Hepatocyte (in vitro differentiated cells): ENCODE measurements at regions not wholly inside any gene's neighbourhood (a gene's known extent, or its start where the extent isn't known, plus 50 kb on each side); places are given as distances from the start of the nearest gene placed in this dataset.

ENCODE experiments used
- DNase-seq: peaks from one replicate; pipeline ENCODE4 v3.0.0-alpha.2; 2016; ENCODE audit warnings: low spot score
- H2AFZ ChIP-seq: fragments of 200-600 bp; sonication (generic); 2 replicates; pipeline ENCODE4 v1.6.0; 2016; ENCODE audit warnings: antibody characterized with exemption, mild to moderate bottlenecking
- H3K27ac ChIP-seq: fragments of 200-600 bp; sonication (generic); 2 replicates; pipeline ENCODE4 v1.5.1; 2016; ENCODE audit warnings: mild to moderate bottlenecking
- H3K27me3 ChIP-seq: fragments of 200-600 bp; sonication (generic); 2 replicates; pipeline ENCODE4 v1.6.1; 2016
- H3K36me3 ChIP-seq: fragments of 200-600 bp; sonication (generic); replicated peaks from 2 replicates; pipeline ENCODE4 v1.5.1; 2016; ENCODE audit warnings: low read depth; ENCODE audit not compliant: insufficient read depth
- H3K4me1 ChIP-seq: fragments of 200-600 bp; sonication (generic); 2 replicates; pipeline ENCODE4 v1.5.1; 2016; ENCODE audit warnings: mild to moderate bottlenecking, moderate library complexity; ENCODE audit not compliant: insufficient read depth
- H3K4me2 ChIP-seq: fragments of 200-600 bp; sonication (generic); 2 replicates; pipeline ENCODE4 v1.6.0; 2016
- H3K4me3 ChIP-seq: fragments of 200-600 bp; sonication (generic); 2 replicates; pipeline ENCODE4 v1.5.1; 2016; ENCODE audit warnings: mild to moderate bottlenecking
- H3K79me2 ChIP-seq: fragments of 200-600 bp; sonication (generic); 2 replicates; pipeline ENCODE4 v1.6.0; 2017; ENCODE audit warnings: mild to moderate bottlenecking
- H3K9me2 ChIP-seq: fragments of 200-600 bp; sonication (generic); replicated peaks from 2 replicates; pipeline ENCODE4 v1.6.0; 2017; ENCODE audit warnings: mild to moderate bottlenecking; ENCODE audit not compliant: insufficient read depth
- H3K9me3 ChIP-seq: fragments of 200-600 bp; sonication (generic); 2 replicates; pipeline ENCODE4 v1.5.1; 2016; ENCODE audit warnings: low read depth, mild to moderate bottlenecking
- H4K20me1 ChIP-seq: fragments of 200-600 bp; sonication (generic); 2 replicates; pipeline ENCODE4 v1.6.0; 2016; ENCODE audit warnings: mild to moderate bottlenecking; ENCODE audit not compliant: insufficient read depth, poor library complexity, severe bottlenecking
- EZH2 ChIP-seq: fragments of 200-600 bp; sonication (generic); IDR thresholded peaks from 2 replicates; pipeline ENCODE4 v1.6.1; 2016; ENCODE audit warnings: antibody characterized with exemption, mild to moderate bottlenecking, borderline replicate concordance
- EZH2phosphoT487 ChIP-seq: fragments of 200-600 bp; sonication (generic); IDR thresholded peaks from one replicate; pipeline ENCODE4 v1.6.1; 2018; ENCODE audit warnings: antibody characterized with exemption, mild to moderate bottlenecking, low read depth, moderate library complexity; ENCODE audit not compliant: unreplicated experiment, severe bottlenecking
- WGBS: methylation state at CpG from one replicate; pipeline ENCODE4 v1.1.6; 2016; ENCODE audit warnings: low lambda C conversion rate; ENCODE audit errors: missing lambda C conversion rate; 5-methylcytosine and 5-hydroxymethylcytosine counted together
- TF ChIP-seq, protein P1 (sequence below): fragments of 200-600 bp; sonication (generic); IDR thresholded peaks from 2 replicates; pipeline ENCODE4 v1.5.1; 2016; ENCODE audit warnings: antibody characterized with exemption, mild to moderate bottlenecking; ENCODE audit not compliant: poor library complexity

DNA sequence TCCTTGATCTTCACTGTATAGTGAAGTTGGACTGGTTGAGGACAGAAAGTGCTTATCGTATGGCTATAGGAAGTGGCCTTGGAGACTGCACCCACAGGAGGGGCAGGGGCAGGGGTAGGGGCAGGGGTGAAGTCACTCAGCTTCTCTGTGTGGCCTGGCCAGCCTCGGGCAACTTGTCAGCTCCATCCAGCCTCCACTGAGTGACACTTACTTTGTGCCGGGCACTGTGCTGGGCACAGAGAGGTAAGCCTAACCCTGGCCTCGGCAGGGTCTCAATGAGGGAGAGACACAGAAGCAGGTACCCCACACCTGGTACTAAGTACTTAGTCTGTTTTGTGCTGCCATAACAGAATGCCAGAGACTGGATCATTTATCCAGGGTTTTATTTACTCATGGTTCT is 99.3 kb upstream of the CTBP2 start:
- no peak for DNase-seq

DNA sequence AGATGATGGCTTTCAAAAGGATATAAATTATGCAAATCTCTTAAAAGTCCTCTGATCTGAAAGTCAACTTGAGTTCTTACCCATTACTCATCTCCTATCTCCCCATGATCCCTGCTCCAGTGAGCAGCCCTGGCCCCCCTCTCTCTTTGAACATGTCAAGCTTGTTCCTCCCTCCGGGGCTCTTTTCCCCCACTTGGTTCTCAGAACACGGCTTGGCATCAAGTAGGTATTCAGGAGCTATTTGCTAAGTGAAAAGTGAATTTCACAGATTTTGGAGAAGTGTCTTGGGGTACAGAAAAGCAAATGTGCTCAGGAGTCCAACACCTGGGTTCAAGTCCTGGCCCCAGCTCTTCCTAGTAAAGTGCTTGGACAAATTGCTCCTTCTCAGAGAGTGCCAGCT is 98.3 kb upstream of the CTBP2 start:
- Histone ChIP-seq H3K9me2 (no peaks in the 10 kb centered on the region), H2AFZ (no peak overlapping the region), H3K36me3 (no peaks in the 10 kb centered on the region), H3K27me3 (no peaks in the 10 kb centered on the region), H3K27ac (no peak overlapping the region), H3K4me1 (no peaks in the 10 kb centered on the region), H3K9me3 (no peaks in the 10 kb centered on the region), H3K4me2 (no peak overlapping the region), H3K79me2 (no peaks in the 10 kb centered on the region), H4K20me1 (no peaks in the 10 kb centered on the region), H3K4me3 (no peak overlapping the region)
- TF ChIP-seq EZH2 (no peak), EZH2phosphoT487 (no peak)
- TF ChIP-seq, protein P1, sequence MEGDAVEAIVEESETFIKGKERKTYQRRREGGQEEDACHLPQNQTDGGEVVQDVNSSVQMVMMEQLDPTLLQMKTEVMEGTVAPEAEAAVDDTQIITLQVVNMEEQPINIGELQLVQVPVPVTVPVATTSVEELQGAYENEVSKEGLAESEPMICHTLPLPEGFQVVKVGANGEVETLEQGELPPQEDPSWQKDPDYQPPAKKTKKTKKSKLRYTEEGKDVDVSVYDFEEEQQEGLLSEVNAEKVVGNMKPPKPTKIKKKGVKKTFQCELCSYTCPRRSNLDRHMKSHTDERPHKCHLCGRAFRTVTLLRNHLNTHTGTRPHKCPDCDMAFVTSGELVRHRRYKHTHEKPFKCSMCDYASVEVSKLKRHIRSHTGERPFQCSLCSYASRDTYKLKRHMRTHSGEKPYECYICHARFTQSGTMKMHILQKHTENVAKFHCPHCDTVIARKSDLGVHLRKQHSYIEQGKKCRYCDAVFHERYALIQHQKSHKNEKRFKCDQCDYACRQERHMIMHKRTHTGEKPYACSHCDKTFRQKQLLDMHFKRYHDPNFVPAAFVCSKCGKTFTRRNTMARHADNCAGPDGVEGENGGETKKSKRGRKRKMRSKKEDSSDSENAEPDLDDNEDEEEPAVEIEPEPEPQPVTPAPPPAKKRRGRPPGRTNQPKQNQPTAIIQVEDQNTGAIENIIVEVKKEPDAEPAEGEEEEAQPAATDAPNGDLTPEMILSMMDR: no peak
- no peak for DNase-seq
- 79% methylated on average over 2 of the region's 2 CpGs for WGBS

More for the DNA sequence above, 99.3 kb upstream of the CTBP2 start:
- no peaks in the 10 kb centered on the region for H4K20me1 ChIP-seq
- H3K27me3 ChIP-seq: no peaks in the 10 kb centered on the region
- H3K4me2 ChIP-seq: no peak overlapping the region
- no peak overlapping the region for H2AFZ ChIP-seq
- no peak overlapping the region for H3K27ac ChIP-seq
- no peaks in the 10 kb centered on the region for H3K9me2 ChIP-seq
- no peaks in the 10 kb centered on the region for H3K79me2 ChIP-seq
- TF ChIP-seq EZH2: no peak
- TF ChIP-seq, protein P1: no peak
- TF ChIP-seq EZH2phosphoT487: no peak
- H3K4me3 ChIP-seq: no peak overlapping the region
- H3K9me3 ChIP-seq: no peaks in the 10 kb centered on the region
- 93% methylated on average over 4 of the region's 4 CpGs for WGBS
- no peaks in the 10 kb centered on the region for H3K36me3 ChIP-seq
- H3K4me1 ChIP-seq: no peaks in the 10 kb centered on the region

DNA sequence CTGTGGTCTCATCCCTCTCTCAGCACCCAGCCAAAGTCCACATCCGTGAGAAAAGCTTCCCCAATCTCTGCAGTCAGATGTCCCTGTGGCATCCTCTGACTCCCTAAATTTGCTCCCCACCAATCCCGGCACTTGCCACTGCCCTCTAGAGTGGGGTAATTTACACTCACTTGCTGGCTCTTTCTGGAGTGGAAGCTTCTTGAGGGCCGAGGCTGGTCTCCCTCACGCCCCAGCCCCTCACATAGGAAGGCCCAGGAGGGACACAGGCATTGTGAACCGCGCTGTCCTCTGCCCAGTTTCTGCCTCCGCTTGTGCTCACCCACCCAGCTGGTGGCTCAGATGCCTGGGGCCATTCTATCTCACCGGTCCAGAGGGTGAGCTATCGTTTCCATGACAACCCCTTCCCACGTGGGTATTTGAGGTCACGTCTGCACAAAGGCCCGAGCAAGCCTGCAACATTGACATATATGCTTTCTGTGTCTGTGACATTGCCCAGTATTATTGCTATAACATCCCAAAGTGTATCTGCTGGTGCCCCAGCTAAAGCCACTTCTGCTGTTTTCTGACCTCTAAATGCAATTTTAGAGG is 97.3 kb upstream of the CTBP2 start:
- Histone ChIP-seq H2AFZ (no peak overlapping the region), H3K9me3 (no peaks in the 10 kb centered on the region), H3K27ac (no peak overlapping the region), H3K9me2 (no peaks in the 10 kb centered on the region), H3K27me3 (no peaks in the 10 kb centered on the region), H3K4me2 (no peak overlapping the region), H4K20me1 (no peaks in the 10 kb centered on the region), H3K4me3 (no peak overlapping the region), H3K4me1 (no peaks in the 10 kb centered on the region), H3K36me3 (no peaks in the 10 kb centered on the region), H3K79me2 (no peaks in the 10 kb centered on the region)
- DNase-seq: no peak
- 72% methylated on average over 12 of the region's 12 CpGs for WGBS
- TF ChIP-seq EZH2 (no peak), EZH2phosphoT487 (no peak)
- TF ChIP-seq, protein P1: no peak
